GM18907 (cell line): ENCODE measurements at regions not wholly inside any gene's neighbourhood (a gene's known extent, or its start where the extent isn't known, plus 50 kb on each side); places are given as distances from the start of the nearest gene placed in this dataset.
"Not testable (repeated sequence)": the region's sequence is repeated elsewhere in the genome, so short reads cannot be mapped to it uniquely, and the experiment has no call there.

Experiments used
- ATAC-seq: cut with Tn5 transposase; IDR thresholded peaks from one replicate; pipeline ENCODE4 v1.9.1; 2021; ENCODE audit warnings: mild to moderate bottlenecking, moderate library complexity; ENCODE audit not compliant: unreplicated experiment

DNA sequence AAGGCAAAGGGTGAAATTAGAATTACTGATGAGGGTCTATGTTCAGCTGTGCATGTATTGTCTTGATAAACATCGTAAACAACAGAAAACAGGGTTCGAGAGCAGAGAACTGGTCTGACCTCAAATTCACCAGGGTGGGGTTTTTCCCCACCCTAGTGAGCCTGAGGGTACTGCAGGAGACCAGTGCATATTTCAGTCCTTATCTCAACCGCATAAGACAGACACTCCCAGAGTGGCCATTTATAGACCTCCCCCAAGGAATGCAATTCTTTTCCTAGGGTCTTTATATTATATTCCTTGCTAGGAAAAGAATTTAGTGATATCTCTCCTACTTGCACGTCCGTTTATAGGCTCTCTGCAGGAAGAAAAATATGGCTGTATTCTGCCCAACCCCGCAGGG is 257.0 kb upstream of the OSR1 start:
- ATAC-seq, result not testable (repeated sequence)

DNA sequence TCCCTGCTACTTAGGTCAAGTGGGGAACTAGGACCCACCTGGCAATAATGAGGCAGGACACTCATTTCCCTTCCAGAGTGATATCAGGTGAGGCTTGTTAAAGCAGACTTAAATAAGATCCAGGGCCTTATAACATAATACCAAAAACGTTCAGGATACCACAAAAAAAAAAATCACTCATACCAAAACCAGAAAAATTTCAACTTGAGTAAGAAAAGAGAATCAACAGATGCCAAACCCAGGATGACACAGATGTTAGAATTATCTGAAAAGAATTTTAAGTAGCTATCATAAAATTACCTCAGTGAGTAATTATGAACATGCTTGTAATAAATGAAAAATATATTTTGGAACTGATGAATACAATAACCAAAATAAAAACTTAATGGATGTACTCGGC is 255.6 kb upstream of the OSR1 start:
- ATAC-seq, result no peak

DNA sequence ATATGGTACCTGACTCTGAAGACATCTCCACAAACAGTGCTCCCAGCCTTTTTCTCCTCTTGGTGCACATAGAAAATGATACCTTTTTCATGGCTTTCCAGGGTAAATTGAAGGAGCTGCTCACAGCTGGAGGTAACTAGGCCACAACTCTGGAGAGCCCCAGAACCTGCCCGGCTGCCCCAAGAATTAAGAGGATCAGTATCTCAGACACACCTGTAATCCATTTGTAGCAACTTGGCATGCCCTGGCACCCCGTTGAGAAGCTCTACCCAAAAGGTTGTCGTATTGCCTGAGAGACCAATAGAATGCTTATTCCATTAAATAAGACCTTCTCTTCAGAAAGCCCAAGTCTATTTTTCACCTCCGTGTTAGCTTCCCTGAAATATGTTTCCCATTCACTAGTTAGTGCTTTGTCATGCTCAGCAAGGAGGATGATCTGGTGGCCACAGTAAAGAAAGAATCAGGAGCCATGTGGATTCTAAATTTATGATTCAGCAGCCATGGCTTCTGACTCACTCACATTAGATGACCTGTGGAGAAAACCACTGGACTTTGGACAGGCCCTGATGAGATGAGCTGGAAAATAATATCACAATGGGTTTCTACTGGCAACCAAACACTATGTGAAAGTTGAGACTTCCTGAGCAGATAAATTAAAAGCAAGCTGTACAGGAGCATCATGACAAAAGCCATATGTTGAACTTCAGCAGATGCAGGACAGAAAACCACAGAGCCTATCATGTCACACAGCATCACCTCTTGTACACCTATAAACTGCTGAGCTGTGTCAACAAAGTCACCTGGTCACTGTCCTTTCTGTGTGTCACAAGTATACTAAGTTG is 253.3 kb upstream of the OSR1 start:
- ATAC-seq, result no peak

DNA sequence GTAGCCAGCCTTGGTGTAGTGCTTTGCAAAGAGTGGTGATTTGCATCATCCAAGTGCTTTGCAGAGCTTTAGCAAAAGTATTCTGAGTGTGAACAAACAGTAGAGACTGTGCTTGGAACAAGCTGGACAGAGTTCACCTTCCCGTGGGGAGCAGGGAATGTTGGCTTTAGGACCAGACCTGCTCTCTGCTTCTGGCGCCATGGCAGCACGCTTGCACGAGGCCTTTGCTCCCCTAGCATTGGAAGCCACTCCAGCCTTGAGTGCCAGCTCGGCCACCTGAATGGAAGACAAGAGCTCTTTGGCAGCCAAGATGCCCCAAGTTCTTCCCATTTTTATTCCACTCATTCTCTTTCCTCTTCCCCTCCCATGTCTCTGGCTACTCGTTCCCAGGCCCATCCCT is 250.8 kb upstream of the OSR1 start:
- ATAC-seq, result no peak

DNA sequence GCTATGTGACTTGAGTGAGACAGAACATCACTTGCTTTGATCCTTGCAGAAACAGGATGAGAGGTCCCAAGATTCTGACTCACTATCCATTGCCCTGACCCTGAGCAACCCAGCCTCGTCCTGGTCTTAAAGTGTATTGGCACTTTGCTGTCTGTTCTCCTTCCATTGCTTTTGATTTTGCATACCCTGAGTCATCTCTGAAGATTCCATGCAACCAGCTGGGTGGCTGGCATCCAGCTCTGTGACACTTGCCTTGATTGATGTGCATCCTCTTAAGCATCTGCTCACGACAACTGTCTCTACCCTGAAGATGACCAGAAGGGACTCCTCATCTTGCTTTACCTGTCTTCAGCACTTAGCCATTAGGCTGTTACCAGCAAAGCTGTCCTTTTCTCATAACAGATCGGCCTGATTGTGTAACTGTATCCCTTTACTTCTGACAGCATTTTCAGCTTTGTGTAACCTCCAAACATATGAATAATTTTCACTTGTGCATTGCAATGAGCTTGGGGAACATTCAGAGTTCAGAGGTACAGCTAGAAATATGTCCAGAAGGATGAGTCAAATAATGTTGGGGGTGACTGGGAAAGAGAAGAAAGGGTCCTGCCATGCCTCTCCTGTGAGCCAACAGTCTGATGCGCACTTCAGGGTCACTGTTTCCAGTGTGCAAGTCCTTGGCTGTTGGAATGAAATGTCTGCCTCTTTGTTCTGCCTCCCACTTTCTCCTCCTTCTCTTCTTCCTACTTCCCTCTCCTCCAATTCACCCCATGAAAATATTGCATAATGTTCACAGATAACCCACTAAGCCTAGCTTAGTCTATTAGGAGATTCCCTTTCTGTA is 249.7 kb upstream of the OSR1 start:
- ATAC-seq, result no peak

DNA sequence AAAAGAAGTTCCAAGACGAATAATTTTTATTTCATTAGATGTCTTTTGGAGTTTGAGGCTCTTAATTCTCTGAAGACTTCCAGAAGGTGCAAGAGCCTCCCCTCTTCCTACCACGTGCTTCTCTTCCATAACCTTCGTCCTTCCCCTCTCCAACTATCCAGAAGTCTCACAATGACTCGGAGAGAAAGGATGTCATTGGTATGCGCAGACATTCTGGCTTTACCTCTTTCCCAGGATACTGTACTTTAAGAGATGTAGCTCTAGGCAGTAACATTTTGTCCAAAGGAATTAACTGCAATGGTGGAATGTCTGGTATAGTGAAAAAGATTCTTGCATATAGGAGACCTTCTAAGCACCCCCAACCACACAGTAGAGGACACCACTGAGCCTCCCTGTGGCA is 249.0 kb upstream of the OSR1 start:
- ATAC-seq, result no peak

DNA sequence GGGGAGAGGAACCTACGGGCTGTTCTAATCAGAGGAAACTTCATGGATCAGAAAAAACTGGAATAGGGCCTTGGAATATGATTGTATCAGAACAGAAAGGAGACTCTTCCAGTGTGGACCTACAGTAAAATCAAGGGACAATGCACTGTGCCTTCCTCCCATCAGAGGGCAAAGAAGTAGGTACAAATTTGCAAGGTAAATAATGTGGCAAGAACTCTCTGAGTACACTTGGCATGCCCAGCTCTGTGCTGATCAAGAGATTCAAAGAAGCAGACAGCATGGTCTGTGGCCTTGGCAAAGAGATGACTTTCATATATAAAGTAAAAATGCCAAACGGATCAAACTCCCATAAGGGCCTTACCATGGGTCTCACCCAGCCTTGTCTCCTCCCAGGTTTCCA is 242.6 kb upstream of the OSR1 start:
- no peak for ATAC-seq

DNA sequence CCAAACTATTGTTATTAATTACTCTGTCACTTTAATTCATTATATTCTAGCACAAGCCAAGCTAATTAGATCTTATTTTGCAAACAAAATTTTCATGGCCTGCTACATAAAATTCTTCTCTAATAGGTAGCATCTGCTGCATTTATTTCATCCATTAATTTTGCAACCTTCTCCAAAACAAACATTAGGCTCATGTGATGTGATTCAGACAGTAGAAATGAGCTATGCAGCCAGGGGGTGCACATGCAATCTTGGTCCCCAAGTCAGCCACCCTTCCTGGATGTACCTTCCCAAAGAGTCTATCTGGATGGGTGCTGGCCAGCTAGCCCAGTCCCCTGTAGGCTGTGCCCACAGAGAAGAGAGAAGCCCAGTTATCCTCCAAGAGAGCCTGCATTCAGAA is 242.1 kb upstream of the OSR1 start:
- ATAC-seq, result no peak

DNA sequence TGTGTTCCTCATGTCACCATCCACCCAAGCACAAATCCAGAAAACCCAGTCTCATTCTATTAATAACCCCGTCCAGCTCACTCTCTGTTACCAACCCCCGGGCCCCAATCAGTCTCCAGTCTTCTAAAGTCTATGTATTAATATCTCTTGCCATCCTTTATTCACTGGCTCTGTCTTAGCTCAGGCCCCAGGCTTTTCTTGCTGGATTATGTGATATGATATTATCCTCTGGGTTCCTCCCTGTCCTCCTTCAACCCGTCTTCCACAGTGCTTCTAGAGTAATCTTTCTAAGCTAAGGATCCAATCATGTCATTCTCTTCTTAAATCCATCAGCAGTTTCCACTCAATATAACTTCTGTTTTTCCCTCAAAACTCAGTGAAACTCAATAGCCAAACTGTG is 240.5 kb upstream of the OSR1 start:
- ATAC-seq, result no peak

DNA sequence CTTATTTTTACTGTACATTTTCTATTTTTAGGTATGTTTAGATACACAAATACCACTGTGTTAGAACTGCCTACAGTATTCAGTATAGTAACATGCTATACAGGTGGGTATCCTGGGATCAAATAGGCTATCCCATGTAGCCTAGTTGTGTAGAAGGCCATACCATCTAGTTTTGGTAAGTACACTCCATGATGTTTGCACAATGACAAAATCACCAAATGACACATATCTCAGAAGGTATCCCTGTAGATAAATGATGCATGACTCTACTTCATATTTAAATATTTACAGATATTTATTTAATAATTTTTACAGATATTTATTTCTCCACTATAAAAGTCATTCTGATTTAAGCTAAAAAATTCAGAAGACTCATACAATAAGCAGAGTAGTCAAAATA is 233.8 kb upstream of the OSR1 start:
- no peak for ATAC-seq

DNA sequence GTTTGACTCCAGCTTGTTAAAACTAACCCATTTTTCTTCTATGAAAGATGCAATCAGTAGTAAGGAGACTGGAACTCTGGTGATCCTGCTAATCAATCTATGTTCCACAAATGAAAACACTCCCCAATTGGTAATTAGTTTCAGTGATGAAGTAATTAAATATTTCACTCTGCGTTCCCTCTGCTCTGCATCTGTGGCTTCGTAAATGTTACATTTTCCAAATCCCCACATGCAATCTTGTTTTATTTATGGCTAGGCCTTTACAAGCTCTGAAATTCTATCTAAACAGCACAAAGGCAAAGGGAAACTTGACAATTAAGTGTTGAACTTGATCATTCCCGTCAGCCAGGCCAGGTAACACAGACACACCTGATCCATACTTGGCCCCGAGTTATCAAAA is 231.4 kb upstream of the OSR1 start:
- ATAC-seq, result no peak

DNA sequence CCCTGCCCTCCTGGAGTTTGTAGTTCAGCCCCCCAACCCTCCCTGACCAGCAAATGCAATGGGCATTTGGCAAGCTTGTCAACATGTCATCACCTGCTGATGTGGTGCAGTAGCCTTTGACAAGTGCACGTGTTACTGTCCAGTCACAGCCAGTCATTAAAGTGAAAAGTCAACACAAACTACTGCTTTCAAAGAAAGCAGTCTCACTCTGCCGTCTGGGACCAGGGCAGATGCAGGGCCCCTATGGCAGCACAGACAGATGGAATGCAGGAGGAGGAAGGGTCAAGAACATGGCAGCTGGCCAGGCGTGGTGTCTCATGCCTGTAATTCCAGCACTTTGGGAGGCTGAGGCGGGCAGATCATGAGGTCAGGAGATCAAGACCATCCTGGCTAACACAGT is 222.4 kb upstream of the OSR1 start:
- ATAC-seq, result no peak

DNA sequence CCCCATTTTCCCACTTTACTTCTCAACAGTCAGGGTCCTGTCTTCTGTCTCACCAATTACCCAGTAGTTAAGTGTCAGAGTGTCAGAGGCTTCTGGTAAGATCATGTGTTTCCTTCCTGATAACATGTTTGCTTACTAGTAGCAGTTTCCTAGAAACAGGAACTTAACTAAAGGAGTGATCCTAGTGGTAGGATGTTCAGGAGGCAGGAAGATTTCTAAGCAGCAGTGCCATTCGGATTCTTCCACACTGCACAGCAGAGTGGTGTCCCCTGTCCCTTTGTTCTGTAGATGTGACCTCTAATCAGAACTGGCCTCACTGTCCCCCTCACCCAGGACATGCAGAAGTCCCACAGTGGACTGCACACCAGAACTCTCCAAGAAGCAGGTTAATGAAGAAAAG is 221.8 kb upstream of the OSR1 start:
- no peak for ATAC-seq

DNA sequence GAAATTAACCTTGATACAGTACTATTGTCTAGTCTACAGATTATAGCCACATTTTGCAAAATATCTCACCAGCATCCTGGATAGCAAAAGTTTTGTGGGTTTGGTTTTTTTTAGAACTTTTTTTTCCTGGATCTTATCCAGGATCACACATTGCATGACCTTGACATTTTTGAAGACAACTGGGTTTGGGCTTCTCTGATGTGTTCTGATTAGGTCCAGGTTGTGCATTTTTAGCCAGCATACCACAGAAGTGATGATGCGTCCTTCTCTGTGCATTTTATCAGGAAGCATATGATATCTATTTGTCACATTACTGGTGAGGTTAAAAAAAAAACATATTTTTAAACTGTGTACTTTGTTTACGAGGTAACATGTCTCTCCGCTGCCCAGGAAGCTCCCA is 221.0 kb upstream of the OSR1 start:
- no peak for ATAC-seq

DNA sequence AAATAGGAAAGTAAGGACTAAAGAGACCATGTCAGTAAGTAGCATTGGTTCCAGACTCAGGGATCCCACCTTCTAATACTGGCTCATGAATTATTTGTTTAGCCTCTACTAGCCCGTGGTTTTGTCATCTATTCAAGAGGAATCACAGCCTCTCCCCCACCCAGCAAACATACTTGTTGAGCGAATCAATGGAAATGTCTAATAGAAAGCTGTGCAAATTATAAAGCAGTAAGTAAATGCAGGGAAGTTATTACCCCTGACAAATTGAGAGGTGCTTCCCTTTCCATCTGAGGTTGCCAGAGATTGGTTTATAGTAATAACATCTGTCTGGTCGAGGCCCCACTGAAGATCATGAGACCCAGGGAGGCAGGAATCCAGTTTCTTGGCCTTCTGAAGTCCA is 219.3 kb upstream of the OSR1 start:
- ATAC-seq, result no peak

DNA sequence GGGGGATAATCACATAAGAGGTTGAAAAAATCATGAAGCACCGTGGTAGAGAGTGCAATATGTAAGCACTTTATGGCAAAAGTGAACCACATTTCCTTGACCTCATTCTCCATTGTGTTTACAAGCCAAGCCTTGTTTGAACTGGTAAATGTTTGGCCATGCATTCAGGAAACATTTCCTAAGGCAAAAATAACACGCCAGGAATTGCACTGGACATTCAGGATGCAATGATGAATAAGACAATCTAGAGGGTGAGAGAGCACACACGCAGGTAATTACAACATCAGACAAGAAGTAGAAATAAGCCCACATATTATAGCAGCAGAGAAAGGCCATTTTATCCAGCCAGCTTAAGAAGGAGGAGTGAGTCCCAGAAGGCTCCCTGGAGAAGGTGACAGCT is 218.0 kb upstream of the OSR1 start:
- no peak for ATAC-seq

DNA sequence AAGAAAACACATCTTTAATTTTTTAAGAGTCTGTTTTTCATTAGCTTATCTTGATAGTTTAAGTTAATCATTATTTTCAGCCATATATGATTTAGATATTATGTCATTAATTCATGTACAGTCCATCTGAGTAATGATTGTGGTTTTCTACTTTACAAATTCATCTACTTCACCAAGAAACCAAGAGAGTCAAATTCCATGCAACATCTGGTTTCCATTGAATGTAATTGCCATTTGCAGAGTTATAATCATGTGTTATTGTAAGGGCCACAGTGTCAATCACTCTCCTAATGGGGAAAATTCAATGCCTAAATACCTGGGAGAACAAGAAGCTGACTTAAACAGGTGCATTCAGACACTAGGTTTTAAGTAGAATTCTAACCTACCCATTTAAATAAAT is 217.2 kb upstream of the OSR1 start:
- no peak for ATAC-seq

DNA sequence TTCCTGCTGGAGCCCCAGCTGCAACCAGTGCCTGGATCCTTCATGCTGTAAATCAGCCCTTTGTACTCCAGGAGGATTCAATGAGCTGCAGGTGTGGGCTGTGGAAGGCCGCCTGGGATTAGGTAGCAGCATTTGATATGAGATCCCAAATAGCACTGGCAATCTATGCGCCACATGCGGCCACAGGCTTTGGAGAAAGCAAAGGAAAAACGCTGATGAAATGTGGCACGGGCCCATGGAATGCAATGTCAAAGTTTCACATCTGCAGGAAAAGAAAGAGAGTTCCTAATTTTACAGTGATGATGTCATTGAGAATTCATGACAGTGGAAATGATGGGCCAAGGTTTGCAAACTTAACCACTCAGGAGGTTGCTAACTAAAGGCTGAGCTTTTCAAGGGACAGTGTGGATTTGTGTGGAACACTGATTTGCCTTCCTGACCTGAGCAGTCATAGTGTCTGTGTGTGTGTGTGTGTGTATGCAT is 216.4 kb upstream of the OSR1 start:
- no peak for ATAC-seq

DNA sequence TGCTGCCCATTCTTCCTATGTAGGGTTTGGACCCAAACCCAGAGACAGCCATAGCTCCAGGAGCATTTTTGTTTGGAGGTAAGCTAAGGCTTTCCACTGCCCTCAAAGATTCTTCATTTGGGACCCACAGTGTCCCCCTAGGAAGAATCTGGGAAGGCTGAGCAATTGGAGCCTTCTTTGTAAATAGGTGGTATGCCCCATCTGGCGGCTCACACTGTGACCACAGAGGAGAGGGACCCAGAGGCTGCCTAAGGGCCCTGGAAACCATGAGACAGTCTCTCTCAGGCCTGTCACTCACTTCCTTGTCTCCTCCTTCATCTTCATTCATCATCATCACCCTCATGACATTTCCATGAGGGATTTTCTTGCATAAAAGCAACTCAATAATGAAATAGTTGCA is 215.4 kb upstream of the OSR1 start:
- no peak for ATAC-seq

DNA sequence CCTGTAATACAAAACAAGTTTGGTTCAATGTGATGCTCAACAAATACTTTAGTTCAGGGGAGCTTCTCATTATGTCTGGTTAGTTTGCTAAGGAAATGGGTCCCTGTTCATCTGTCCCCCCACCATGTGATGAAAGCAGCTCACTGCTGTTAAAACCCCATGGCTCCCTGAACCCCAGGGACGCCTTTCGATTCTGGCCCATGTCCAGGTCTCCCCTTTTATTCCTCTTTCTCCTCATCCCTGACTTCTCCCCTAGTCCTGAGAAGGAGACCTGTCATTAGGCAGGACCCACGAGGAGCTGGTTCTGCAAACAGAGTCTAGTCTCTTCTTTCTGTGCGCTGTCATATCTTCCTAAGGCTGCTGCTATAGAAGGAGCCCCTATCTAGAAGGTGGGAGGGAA is 213.3 kb upstream of the OSR1 start:
- ATAC-seq, result no peak

DNA sequence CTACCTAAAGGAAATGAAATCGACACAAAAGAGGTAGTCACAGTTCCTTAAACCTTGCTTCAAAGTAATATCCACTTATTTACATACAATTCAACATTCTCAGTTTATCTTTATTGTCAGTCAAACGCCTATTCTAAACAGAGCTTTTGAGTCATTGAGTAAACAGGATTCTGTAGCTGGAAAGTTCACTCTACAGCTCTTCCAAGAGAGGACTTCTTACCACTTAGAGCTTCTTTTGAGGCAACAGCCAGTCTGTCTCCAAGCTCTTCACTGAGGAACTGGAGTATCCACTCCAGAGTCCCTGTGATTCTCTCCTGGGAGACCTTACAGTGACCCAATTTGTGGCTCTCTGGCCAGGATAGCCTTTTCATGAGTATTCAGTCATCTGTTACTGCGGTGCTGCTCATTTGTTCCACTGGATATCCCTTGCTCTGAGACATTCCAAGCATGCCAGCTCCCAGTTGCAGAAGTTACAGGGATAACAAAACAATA is 210.9 kb upstream of the OSR1 start:
- no peak for ATAC-seq

DNA sequence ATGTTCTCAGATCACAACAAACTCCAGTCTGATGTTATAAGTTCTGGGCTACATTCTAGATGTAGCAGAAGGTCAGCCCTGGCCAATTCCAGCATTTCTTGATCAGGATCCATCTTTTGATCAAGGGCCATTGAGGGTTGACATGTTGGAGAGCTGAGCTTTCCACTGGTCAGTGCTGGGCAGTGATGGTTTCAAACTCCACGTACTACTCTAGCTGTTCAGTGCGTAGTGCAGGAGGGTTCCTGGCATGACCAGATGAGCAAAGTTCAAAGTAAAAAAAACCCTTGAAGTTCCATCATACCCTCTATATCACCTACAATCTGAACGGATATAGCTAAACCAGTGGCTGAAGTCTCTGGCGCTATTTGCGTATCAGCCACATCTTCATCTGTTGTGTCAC is 210.4 kb upstream of the OSR1 start:
- ATAC-seq, result no peak
